CD14-positive monocyte (primary cell): ENCODE measurements at regions not wholly inside any gene's neighbourhood (a gene's known extent, or its start where the extent isn't known, plus 50 kb on each side); places are given as distances from the start of the nearest gene placed in this dataset.

Experiments used
- DNase-seq, 3 donors: peaks; one replicate each; pipeline ENCODE4 v3.0.0-alpha.2; 2011 to 2022
- H2AFZ ChIP-seq: 2 replicates; pipeline ENCODE4 v1.6.0; 2012; ENCODE audit warnings: mild to moderate bottlenecking, low read depth, low read length, inconsistent platforms; ENCODE audit not compliant: insufficient read depth, poor library complexity, severe bottlenecking
- H3K27ac ChIP-seq, 2 donors: 1 replicate in 1 of 2; 2 replicates in 1 of 2; pipeline ENCODE4 v1.5.1; 2012 to 2013; ENCODE audit warnings: low read length in 2 of 2, control low read depth in 1 of 2, inconsistent platforms in 1 of 2, low read depth in 1 of 2, mild to moderate bottlenecking in 1 of 2
- H3K27me3 ChIP-seq, 2 donors: one replicate each; pipeline versions ENCODE4 v1.6.0 to v1.6.1; 2011 to 2013; ENCODE audit warnings: low read length in 2 of 2; ENCODE audit not compliant: control insufficient read depth in 2 of 2, insufficient read depth in 2 of 2
- H3K36me3 ChIP-seq, 2 donors: replicated peaks in 1 of 2; 1 replicate in 1 of 2; 2 replicates in 1 of 2; pipeline versions ENCODE4 v1.5.1 to v1.6.1; 2012 to 2013; ENCODE audit warnings: low read length in 2 of 2, control low read depth in 1 of 2, inconsistent platforms in 1 of 2, mild to moderate bottlenecking in 1 of 2; ENCODE audit not compliant: insufficient read depth in 2 of 2, control insufficient read depth in 1 of 2
- H3K4me1 ChIP-seq, 2 donors: 1 replicate in 1 of 2; 2 replicates in 1 of 2; pipeline versions ENCODE4 v1.5.1 to v1.6.1; 2012 to 2013; ENCODE audit warnings: low read length in 2 of 2, control low read depth in 1 of 2, inconsistent platforms in 1 of 2, mild to moderate bottlenecking in 1 of 2, moderate library complexity in 1 of 2; ENCODE audit not compliant: insufficient read depth in 2 of 2, control insufficient read depth in 1 of 2
- H3K4me2 ChIP-seq: replicated peaks from 2 replicates; pipeline ENCODE3; 2012; ENCODE audit warnings: low read length, moderate library complexity, mild to moderate bottlenecking; ENCODE audit not compliant: poor library complexity, severe bottlenecking; ENCODE audit errors: extremely low read depth
- H3K4me3 ChIP-seq, 3 experiments: fragments of 200-600 bp in 1 of 3; sonication (generic) in 1 of 3; replicated peaks in 1 of 3; 1 replicate in 2 of 3; 2 replicates in 1 of 3; pipeline ENCODE4 v1.5.1; 2011 to 2013; ENCODE audit warnings: low read length in 3 of 3, mild to moderate bottlenecking in 3 of 3, control low read depth in 2 of 3, low read depth in 2 of 3, inconsistent platforms in 1 of 3, moderate library complexity in 1 of 3
- H3K79me2 ChIP-seq: 2 replicates; pipeline ENCODE4 v1.6.0; 2012; ENCODE audit warnings: mild to moderate bottlenecking, control low read depth, inconsistent platforms, low read length, moderate library complexity; ENCODE audit not compliant: insufficient read depth
- H3K9ac ChIP-seq: 2 replicates; pipeline ENCODE4 v1.6.0; 2017; ENCODE audit warnings: low read length, mild to moderate bottlenecking; ENCODE audit not compliant: insufficient read depth, poor library complexity, severe bottlenecking
- H3K9me3 ChIP-seq, 2 donors: replicated peaks in 1 of 2; 1 replicate in 1 of 2; 2 replicates in 1 of 2; pipeline versions ENCODE4 v1.5.1 to v1.6.1; 2012 to 2013; ENCODE audit warnings: low read length in 2 of 2, control low read depth in 1 of 2; ENCODE audit not compliant: control insufficient read depth in 1 of 2, insufficient read depth in 1 of 2
- H4K20me1 ChIP-seq: 2 replicates; pipeline ENCODE4 v1.6.0; 2012; ENCODE audit warnings: mild to moderate bottlenecking, low read length, control low read depth, moderate library complexity; ENCODE audit not compliant: insufficient read depth
- H3K27ac Mint-ChIP-seq, 7 donors: one replicate each; pipeline ENCODE4 v1.8.0; 2020; ENCODE audit warnings: mild to moderate bottlenecking in 7 of 7, mixed read lengths in 7 of 7, moderate library complexity in 6 of 7, inconsistent platforms in 2 of 7
- H3K27me3 Mint-ChIP-seq, 3 donors: one replicate each; pipeline ENCODE4 v1.8.0; 2021 to 2022; ENCODE audit warnings: low read depth in 3 of 3, mild to moderate bottlenecking in 3 of 3, mixed read lengths in 3 of 3, moderate library complexity in 3 of 3, inconsistent platforms in 1 of 3
- H3K36me3 Mint-ChIP-seq, 2 donors: one replicate each; pipeline ENCODE4 v1.8.0; 2020; ENCODE audit warnings: mixed read lengths in 2 of 2, inconsistent platforms in 1 of 2, mild to moderate bottlenecking in 1 of 2
- H3K4me1 Mint-ChIP-seq: one replicate; pipeline ENCODE4 v1.8.0; 2020; ENCODE audit warnings: mild to moderate bottlenecking, mixed read lengths
- H3K4me3 Mint-ChIP-seq, 2 donors: one replicate each; pipeline ENCODE4 v1.8.0; 2020; ENCODE audit warnings: mild to moderate bottlenecking in 2 of 2, mixed read lengths in 2 of 2, moderate library complexity in 1 of 2
- H3K9me3 Mint-ChIP-seq, 7 donors: one replicate each; pipeline ENCODE4 v1.8.0; 2020 to 2022; ENCODE audit warnings: mixed read lengths in 7 of 7, mild to moderate bottlenecking in 6 of 7, moderate library complexity in 6 of 7, inconsistent platforms in 2 of 7
- WGBS: methylation state at CpG from one replicate; pipeline ENCODE4 v1.1.5; 2013; ENCODE audit warnings: missing lambda C conversion rate; ENCODE audit not compliant: insufficient coverage; 5-methylcytosine and 5-hydroxymethylcytosine counted together
- intact Hi-C, 2 donors: fragments of 100-400 bp; cut with micrococcal nuclease; formaldehyde crosslinking; loops; one replicate each; pipeline versions ENCODE4 v1.15.0 to v1.15.1; 2023
- TF ChIP-seq, protein P1 (sequence below): fragments of 200-600 bp; IDR thresholded peaks from one replicate; pipeline ENCODE4 v1.8.0; 2022; ENCODE audit warnings: antibody characterized with exemption, mild to moderate bottlenecking

DNA sequence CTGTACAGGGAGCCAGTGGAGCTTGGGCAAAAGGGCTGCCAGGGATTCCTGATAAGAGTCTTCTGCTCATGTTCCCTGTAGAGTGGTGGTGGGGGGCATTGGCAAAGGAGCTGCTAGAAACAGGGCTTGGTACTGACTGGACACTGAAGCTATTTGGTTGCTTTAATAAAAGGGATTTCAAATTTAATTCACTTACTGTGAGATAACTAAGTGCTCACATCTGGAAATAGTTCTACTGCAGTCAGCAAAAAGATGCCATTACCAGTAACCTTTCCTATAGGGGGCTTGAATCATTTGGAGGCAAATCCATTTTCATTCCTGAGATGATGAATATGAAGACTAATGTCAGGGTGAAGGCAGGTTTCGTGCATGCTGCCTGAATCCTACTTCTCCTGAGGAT lies 94.3 kb upstream of the DOCK10 start:
- Mint-ChIP-seq H3K27me3 (no peaks in the 10 kb centered on the region), H3K4me1 (no peaks in the 10 kb centered on the region), H3K9me3 (peaks cover 0 to 7% (median 2%) of the 10 kb centered on the region in 7 donors), H3K27ac (no peak overlapping the region), H3K36me3 (no peaks in the 10 kb centered on the region), H3K4me3 (no peak overlapping the region)
- no peak overlapping the region for H3K27ac ChIP-seq
- H3K27me3 ChIP-seq: no peaks in the 10 kb centered on the region
- no peak overlapping the region for H2AFZ ChIP-seq
- peaks cover 0 to 2% of the 10 kb centered on the region in 2 donors for H3K9me3 ChIP-seq
- no peaks in the 10 kb centered on the region for H3K36me3 ChIP-seq
- no peak overlapping the region for H3K9ac ChIP-seq
- 100% methylated on average over 1 of the region's 1 CpG for WGBS
- H3K79me2 ChIP-seq: no peaks in the 10 kb centered on the region
- H3K4me3 ChIP-seq: no peak overlapping the region
- no peaks in the 10 kb centered on the region for H3K4me1 ChIP-seq
- no peaks in the 10 kb centered on the region for H4K20me1 ChIP-seq
- intact Hi-C loops: no loop called here
- H3K4me2 ChIP-seq: no peak overlapping the region
- no peak for DNase-seq
- TF ChIP-seq, protein P1, sequence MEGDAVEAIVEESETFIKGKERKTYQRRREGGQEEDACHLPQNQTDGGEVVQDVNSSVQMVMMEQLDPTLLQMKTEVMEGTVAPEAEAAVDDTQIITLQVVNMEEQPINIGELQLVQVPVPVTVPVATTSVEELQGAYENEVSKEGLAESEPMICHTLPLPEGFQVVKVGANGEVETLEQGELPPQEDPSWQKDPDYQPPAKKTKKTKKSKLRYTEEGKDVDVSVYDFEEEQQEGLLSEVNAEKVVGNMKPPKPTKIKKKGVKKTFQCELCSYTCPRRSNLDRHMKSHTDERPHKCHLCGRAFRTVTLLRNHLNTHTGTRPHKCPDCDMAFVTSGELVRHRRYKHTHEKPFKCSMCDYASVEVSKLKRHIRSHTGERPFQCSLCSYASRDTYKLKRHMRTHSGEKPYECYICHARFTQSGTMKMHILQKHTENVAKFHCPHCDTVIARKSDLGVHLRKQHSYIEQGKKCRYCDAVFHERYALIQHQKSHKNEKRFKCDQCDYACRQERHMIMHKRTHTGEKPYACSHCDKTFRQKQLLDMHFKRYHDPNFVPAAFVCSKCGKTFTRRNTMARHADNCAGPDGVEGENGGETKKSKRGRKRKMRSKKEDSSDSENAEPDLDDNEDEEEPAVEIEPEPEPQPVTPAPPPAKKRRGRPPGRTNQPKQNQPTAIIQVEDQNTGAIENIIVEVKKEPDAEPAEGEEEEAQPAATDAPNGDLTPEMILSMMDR: no peak

DNA sequence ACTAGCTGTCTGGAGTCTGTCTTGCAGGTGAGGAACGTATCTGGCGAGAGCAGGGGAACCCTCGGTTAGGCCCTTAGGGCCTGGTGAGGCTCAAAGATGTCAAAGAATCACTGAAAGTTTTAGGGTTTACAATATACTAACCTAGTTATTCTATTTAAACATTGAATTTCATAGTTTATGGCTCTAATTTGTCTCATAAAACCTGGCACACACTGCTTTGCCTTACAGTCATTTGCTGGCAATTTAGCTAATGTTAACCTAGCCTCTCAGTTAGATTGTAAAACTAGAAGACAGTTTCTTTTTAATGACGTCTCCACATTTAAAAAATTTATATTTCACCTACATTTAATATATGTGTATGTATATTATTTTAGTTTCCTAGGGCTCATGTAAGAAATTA lies 89.6 kb upstream of the DOCK10 start:
- no peak overlapping the region for H3K27ac Mint-ChIP-seq
- intact Hi-C loops: no loop called here
- Histone ChIP-seq H3K9ac (no peak overlapping the region), H3K4me3 (no peak overlapping the region), H3K9me3 (no peaks in the 10 kb centered on the region), H3K27ac (no peak overlapping the region), H3K79me2 (no peaks in the 10 kb centered on the region), H3K27me3 (no peaks in the 10 kb centered on the region), H2AFZ (no peak overlapping the region), H3K36me3 (no peaks in the 10 kb centered on the region), H3K4me2 (no peak overlapping the region), H4K20me1 (no peaks in the 10 kb centered on the region), H3K4me1 (no peaks in the 10 kb centered on the region)
- WGBS: no CpG with 5 or more reads among the region's 4 CpGs
- H3K27me3 Mint-ChIP-seq: peaks cover 0 to 2% (median 1%) of the 10 kb centered on the region in 3 donors
- no peak for DNase-seq
- H3K36me3 Mint-ChIP-seq: no peaks in the 10 kb centered on the region
- no peaks in the 10 kb centered on the region for H3K4me1 Mint-ChIP-seq
- H3K9me3 Mint-ChIP-seq: peaks cover 0 to 6% (median 2%) of the 10 kb centered on the region in 7 donors
- TF ChIP-seq, protein P1: no peak
- H3K4me3 Mint-ChIP-seq: no peak overlapping the region
